ENCODE measurements at regions not wholly inside any gene's neighbourhood (a gene's known extent, or its start where the extent isn't known, plus 50 kb on each side); places are given as distances from the start of the nearest gene placed in this dataset.

DNA sequence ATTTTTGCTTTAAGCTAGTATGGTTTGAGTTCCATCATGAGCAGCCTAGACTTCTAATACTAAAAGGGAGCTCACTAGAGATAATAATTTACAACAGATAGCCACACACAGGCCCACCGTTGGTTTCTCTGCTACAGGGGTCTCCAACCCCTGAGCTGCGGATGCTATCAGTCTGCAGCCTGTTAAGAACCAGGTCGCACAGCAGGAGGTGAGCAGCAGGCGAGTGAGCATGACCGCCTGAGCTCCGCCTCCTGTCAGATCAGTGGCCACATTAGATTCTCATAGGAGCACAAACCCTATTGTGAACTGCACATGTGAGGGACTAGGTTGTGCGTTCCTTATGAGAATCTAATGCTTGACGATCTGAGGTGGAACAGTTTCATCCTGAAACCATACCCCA, 150.6 kb downstream of the HRH4 start:
- TF ChIP-seq ISL1 (CRISPR knock-in tag; IDR thresholded peaks at IDR 0.05) (no peak), ZC3H10 (CRISPR knock-in tag; IDR thresholded peaks at IDR 0.05) (no peak), ZNF70 (CRISPR knock-in tag; IDR thresholded peaks at IDR 0.05) (no peak), SNAI2 (CRISPR knock-in tag; IDR thresholded peaks at IDR 0.05) (no peak), ARNTL (CRISPR knock-in tag; IDR thresholded peaks at IDR 0.05; ENCODE audit: borderline replicate concordance, low read depth) (no peak), ZNF565 (CRISPR knock-in tag; conservative IDR thresholded peaks at IDR 0.05; ENCODE audit: low read depth) (no peak), OSR1 (CRISPR knock-in tag; IDR thresholded peaks at IDR 0.05) (no peak), PPARA (CRISPR knock-in tag; IDR thresholded peaks at IDR 0.05; ENCODE audit: borderline replicate concordance) (no peak), ESRRG (CRISPR knock-in tag; IDR thresholded peaks at IDR 0.05) (no peak), ZFP30 (CRISPR knock-in tag; IDR thresholded peaks at IDR 0.05) (no peak), TCF4 (CRISPR knock-in tag; IDR thresholded peaks at IDR 0.05; ENCODE audit: borderline replicate concordance) (no peak), BACH2 (CRISPR knock-in tag; IDR thresholded peaks at IDR 0.05; ENCODE audit: borderline replicate concordance) (no peak), TOX (CRISPR knock-in tag; IDR thresholded peaks at IDR 0.05; ENCODE audit: borderline replicate concordance) (no peak), ZFP3 (CRISPR knock-in tag; IDR thresholded peaks at IDR 0.05) (no peak), GLIS3 (CRISPR knock-in tag; IDR thresholded peaks at IDR 0.05) (no peak)
- TF ChIP-seq, protein P1, sequence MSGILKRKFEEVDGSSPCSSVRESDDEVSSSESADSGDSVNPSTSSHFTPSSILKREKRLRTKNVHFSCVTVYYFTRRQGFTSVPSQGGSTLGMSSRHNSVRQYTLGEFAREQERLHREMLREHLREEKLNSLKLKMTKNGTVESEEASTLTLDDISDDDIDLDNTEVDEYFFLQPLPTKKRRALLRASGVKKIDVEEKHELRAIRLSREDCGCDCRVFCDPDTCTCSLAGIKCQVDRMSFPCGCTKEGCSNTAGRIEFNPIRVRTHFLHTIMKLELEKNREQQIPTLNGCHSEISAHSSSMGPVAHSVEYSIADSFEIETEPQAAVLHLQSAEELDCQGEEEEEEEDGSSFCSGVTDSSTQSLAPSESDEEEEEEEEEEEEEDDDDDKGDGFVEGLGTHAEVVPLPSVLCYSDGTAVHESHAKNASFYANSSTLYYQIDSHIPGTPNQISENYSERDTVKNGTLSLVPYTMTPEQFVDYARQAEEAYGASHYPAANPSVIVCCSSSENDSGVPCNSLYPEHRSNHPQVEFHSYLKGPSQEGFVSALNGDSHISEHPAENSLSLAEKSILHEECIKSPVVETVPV (CRISPR knock-in tag; IDR thresholded peaks at IDR 0.05): no peak
- TF ChIP-seq, protein P2, sequence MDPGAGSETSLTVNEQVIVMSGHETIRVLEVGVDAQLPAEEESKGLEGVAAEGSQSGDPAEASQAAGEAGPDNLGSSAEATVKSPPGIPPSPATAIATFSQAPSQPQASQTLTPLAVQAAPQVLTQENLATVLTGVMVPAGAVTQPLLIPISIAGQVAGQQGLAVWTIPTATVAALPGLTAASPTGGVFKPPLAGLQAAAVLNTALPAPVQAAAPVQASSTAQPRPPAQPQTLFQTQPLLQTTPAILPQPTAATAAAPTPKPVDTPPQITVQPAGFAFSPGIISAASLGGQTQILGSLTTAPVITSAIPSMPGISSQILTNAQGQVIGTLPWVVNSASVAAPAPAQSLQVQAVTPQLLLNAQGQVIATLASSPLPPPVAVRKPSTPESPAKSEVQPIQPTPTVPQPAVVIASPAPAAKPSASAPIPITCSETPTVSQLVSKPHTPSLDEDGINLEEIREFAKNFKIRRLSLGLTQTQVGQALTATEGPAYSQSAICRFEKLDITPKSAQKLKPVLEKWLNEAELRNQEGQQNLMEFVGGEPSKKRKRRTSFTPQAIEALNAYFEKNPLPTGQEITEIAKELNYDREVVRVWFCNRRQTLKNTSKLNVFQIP (CRISPR knock-in tag; IDR thresholded peaks at IDR 0.05; ENCODE audit: borderline replicate concordance, low read depth): no peak
- TF ChIP-seq, protein P3, sequence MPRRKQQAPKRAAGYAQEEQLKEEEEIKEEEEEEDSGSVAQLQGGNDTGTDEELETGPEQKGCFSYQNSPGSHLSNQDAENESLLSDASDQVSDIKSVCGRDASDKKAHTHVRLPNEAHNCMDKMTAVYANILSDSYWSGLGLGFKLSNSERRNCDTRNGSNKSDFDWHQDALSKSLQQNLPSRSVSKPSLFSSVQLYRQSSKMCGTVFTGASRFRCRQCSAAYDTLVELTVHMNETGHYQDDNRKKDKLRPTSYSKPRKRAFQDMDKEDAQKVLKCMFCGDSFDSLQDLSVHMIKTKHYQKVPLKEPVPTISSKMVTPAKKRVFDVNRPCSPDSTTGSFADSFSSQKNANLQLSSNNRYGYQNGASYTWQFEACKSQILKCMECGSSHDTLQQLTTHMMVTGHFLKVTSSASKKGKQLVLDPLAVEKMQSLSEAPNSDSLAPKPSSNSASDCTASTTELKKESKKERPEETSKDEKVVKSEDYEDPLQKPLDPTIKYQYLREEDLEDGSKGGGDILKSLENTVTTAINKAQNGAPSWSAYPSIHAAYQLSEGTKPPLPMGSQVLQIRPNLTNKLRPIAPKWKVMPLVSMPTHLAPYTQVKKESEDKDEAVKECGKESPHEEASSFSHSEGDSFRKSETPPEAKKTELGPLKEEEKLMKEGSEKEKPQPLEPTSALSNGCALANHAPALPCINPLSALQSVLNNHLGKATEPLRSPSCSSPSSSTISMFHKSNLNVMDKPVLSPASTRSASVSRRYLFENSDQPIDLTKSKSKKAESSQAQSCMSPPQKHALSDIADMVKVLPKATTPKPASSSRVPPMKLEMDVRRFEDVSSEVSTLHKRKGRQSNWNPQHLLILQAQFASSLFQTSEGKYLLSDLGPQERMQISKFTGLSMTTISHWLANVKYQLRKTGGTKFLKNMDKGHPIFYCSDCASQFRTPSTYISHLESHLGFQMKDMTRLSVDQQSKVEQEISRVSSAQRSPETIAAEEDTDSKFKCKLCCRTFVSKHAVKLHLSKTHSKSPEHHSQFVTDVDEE (CRISPR knock-in tag; IDR thresholded peaks at IDR 0.05): no peak
- no peak for ATAC-seq

DNA sequence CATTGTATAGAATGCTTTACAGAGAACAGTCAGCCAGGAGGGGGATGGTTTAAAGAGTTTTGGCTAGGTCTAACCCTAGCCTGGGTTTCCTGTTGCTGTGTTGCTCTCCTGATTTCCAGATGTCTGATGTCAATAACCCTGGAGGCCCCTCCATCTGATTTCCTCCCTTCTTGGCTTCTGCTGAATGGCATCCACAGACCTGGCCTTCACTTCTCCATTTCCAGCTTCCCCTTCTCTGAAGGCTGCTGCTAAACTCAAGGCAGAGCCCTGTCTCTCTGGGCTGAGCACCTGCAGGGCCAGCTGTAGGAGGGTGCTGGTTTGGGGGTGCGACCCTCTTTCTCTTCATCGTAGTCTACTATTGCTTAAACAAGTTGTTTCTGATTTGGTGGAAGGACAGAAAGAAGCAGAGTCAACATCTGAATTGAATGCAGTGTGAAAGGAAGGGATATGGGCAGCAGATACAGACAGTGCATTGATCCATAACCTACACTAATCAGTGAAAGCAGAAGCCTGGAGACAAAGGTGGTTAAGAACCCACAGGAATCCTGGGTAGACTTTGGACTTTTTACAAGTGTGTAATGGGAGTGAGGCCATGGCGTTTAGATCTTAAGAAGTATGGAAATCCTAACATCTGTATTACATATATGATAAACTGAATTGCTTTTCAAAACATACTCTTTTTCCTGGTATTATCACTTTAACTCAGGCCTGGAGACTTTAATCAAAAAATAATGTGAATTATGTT, 153.6 kb downstream of the HRH4 start:
- ATAC-seq: no peak
- TF ChIP-seq, protein P4, sequence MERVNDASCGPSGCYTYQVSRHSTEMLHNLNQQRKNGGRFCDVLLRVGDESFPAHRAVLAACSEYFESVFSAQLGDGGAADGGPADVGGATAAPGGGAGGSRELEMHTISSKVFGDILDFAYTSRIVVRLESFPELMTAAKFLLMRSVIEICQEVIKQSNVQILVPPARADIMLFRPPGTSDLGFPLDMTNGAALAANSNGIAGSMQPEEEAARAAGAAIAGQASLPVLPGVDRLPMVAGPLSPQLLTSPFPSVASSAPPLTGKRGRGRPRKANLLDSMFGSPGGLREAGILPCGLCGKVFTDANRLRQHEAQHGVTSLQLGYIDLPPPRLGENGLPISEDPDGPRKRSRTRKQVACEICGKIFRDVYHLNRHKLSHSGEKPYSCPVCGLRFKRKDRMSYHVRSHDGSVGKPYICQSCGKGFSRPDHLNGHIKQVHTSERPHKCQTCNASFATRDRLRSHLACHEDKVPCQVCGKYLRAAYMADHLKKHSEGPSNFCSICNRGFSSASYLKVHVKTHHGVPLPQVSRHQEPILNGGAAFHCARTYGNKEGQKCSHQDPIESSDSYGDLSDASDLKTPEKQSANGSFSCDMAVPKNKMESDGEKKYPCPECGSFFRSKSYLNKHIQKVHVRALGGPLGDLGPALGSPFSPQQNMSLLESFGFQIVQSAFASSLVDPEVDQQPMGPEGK (CRISPR knock-in tag; IDR thresholded peaks at IDR 0.05; ENCODE audit: borderline replicate concordance): no peak
- no peak for TF ChIP-seq ZNF565 (CRISPR knock-in tag; conservative IDR thresholded peaks at IDR 0.05; ENCODE audit: low read depth)
- TF ChIP-seq SNAI2 (CRISPR knock-in tag; IDR thresholded peaks at IDR 0.05): no peak
- TF ChIP-seq OSR1 (CRISPR knock-in tag; IDR thresholded peaks at IDR 0.05): no peak
- TF ChIP-seq, protein P1 (CRISPR knock-in tag; IDR thresholded peaks at IDR 0.05): no peak
- no peak for TF ChIP-seq ZFP3 (CRISPR knock-in tag; IDR thresholded peaks at IDR 0.05)
- TF ChIP-seq, protein P5, sequence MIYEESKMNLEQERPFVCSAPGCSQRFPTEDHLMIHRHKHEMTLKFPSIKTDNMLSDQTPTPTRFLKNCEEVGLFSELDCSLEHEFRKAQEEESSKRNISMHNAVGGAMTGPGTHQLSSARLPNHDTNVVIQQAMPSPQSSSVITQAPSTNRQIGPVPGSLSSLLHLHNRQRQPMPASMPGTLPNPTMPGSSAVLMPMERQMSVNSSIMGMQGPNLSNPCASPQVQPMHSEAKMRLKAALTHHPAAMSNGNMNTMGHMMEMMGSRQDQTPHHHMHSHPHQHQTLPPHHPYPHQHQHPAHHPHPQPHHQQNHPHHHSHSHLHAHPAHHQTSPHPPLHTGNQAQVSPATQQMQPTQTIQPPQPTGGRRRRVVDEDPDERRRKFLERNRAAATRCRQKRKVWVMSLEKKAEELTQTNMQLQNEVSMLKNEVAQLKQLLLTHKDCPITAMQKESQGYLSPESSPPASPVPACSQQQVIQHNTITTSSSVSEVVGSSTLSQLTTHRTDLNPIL (CRISPR knock-in tag; IDR thresholded peaks at IDR 0.05; ENCODE audit: low read depth): no peak
- TF ChIP-seq ZNF8 (CRISPR knock-in tag; IDR thresholded peaks at IDR 0.05): no peak
- TF ChIP-seq, protein P3 (CRISPR knock-in tag; IDR thresholded peaks at IDR 0.05): no peak
- no peak for TF ChIP-seq ZNF70 (CRISPR knock-in tag; IDR thresholded peaks at IDR 0.05)
- no peak for TF ChIP-seq PPARA (CRISPR knock-in tag; IDR thresholded peaks at IDR 0.05; ENCODE audit: borderline replicate concordance)

Measured in SK-N-SH treated with all-trans-retinoic acid at 6 μM for 48 hours (cell line).